OCI-LY7 (cell line): ENCODE measurements at regions not wholly inside any gene's neighbourhood (a gene's known extent, or its start where the extent isn't known, plus 50 kb on each side); places are given as distances from the start of the nearest gene placed in this dataset.

ENCODE experiments used
- BruUV-seq: library from RNA; stranded (reverse); fragments of 400-500 nt; replicated peaks from 2 replicates; lab custom pipeline; 2021; lab: Mats Ljungman, UMichigan
- CTCF ChIA-PET: fragments of 300-600 bp; sonication (Branson Sonifier 250); formaldehyde crosslinking; loops from one replicate; lab custom pipeline; 2022; ENCODE audit warnings: antibody characterized with exemption; ENCODE audit not compliant: unreplicated experiment; lab: Charles Lee
- POLR2A ChIA-PET: fragments of 300-600 bp; sonication (Branson Sonifier 250); formaldehyde crosslinking; loops from one replicate; lab custom pipeline; 2022; ENCODE audit warnings: antibody characterized with exemption; lab: Charles Lee
- DNase-seq: peaks from one replicate; pipeline ENCODE4 v3.0.0-alpha.2; 2015; ENCODE audit warnings: low spot score
- H2AFZ ChIP-seq: fragments of 200-600 bp; sonication (generic), shearing (Covaris generic); 2 replicates; pipeline ENCODE4 v1.6.1; 2014; ENCODE audit warnings: mild to moderate bottlenecking, antibody characterized with exemption, low read length, moderate library complexity
- H3K27ac ChIP-seq: fragments of 200-600 bp; sonication (generic); 2 replicates; pipeline ENCODE4 v1.5.1; 2014; ENCODE audit warnings: mixed run types, low read depth, mild to moderate bottlenecking, moderate library complexity, low read length, inconsistent platforms; ENCODE audit not compliant: poor library complexity, severe bottlenecking
- H3K36me3 ChIP-seq: fragments of 200-600 bp; sonication (generic); 2 replicates; pipeline ENCODE4 v1.6.1; 2014; ENCODE audit warnings: mild to moderate bottlenecking, antibody characterized with exemption, low read length, moderate library complexity, mixed read lengths; ENCODE audit not compliant: insufficient read depth
- H3K4me1 ChIP-seq: fragments of 200-600 bp; sonication (generic); 2 replicates; pipeline ENCODE4 v1.5.1; 2014; ENCODE audit warnings: mild to moderate bottlenecking, low read length; ENCODE audit not compliant: insufficient read depth, poor library complexity, severe bottlenecking
- H3K4me2 ChIP-seq: fragments of 200-600 bp; sonication (generic); 2 replicates; pipeline ENCODE4 v1.6.1; 2014; ENCODE audit warnings: mild to moderate bottlenecking, low read length
- H3K4me3 ChIP-seq: fragments of 200-600 bp; sonication (generic); 2 replicates; pipeline ENCODE4 v1.5.1; 2014; ENCODE audit warnings: mild to moderate bottlenecking, low read depth, low read length; ENCODE audit not compliant: poor library complexity, severe bottlenecking
- H3K79me2 ChIP-seq: fragments of 200-600 bp; sonication (generic); 2 replicates; pipeline ENCODE4 v1.6.1; 2016; ENCODE audit warnings: low read depth, mild to moderate bottlenecking, low read length, moderate library complexity, mixed read lengths; ENCODE audit not compliant: insufficient read depth
- H3K9me2 ChIP-seq: fragments of 200-600 bp; sonication (generic); 2 replicates; pipeline ENCODE4 v1.6.1; 2016; ENCODE audit warnings: mild to moderate bottlenecking, low read length, mixed read lengths; ENCODE audit not compliant: insufficient read depth
- H3K9me3 ChIP-seq: fragments of 200-600 bp; sonication (generic); 2 replicates; pipeline ENCODE4 v1.6.1; 2014; ENCODE audit warnings: mild to moderate bottlenecking, mixed run types, low read length, mixed read lengths
- H4K20me1 ChIP-seq: fragments of 200-600 bp; sonication (generic); 2 replicates; pipeline ENCODE4 v1.6.1; 2014; ENCODE audit warnings: mild to moderate bottlenecking, antibody characterized with exemption, low read length, moderate library complexity, mixed read lengths; ENCODE audit not compliant: insufficient read depth
- EZH2phosphoT487 ChIP-seq: fragments of 200-600 bp; sonication (generic); IDR thresholded peaks from 2 replicates; pipeline ENCODE4 v1.6.1; 2018; ENCODE audit warnings: low read depth, borderline replicate concordance, mild to moderate bottlenecking, mixed run types, antibody characterized with exemption, low read length, moderate library complexity, mixed read lengths
- intact Hi-C: fragments of 100-400 bp; cut with micrococcal nuclease; formaldehyde crosslinking; loops from one replicate; pipeline ENCODE4 v1.10.0; 2022; ENCODE audit not compliant: unreplicated experiment
- TF ChIP-seq, protein P1 (sequence below): fragments of 200-600 bp; sonication (generic); conservative IDR thresholded peaks from 2 replicates; pipeline ENCODE4 v1.5.1; 2014; ENCODE audit warnings: mild to moderate bottlenecking, antibody characterized with exemption, low read length, moderate library complexity, mixed read lengths

DNA sequence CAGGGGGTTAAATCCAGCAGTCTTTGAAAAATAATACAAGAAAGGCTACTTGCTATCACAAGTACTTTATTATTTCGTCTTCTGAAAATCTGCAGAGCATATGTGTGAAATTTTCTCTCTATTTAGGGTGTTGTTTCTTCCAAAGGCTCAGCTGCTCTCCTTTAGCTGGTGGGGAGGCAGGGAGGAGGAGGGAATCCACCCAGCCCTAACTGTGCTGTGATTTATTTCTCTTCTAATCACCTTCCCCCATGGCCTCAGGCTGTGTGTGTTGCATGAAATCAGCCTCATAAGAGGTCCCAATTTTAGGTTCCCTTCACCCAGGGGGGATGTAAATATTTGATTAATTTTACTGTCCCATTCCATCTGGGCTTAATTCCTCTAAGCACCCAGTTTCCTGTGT lies 77.6 kb upstream of the PGBD5 start:
- intact Hi-C loops = no loop called here
- no peaks in the 10 kb centered on the region for H4K20me1 ChIP-seq
- no peaks in the 10 kb centered on the region for H3K79me2 ChIP-seq
- TF ChIP-seq EZH2phosphoT487 = no peak
- TF ChIP-seq, protein P1, sequence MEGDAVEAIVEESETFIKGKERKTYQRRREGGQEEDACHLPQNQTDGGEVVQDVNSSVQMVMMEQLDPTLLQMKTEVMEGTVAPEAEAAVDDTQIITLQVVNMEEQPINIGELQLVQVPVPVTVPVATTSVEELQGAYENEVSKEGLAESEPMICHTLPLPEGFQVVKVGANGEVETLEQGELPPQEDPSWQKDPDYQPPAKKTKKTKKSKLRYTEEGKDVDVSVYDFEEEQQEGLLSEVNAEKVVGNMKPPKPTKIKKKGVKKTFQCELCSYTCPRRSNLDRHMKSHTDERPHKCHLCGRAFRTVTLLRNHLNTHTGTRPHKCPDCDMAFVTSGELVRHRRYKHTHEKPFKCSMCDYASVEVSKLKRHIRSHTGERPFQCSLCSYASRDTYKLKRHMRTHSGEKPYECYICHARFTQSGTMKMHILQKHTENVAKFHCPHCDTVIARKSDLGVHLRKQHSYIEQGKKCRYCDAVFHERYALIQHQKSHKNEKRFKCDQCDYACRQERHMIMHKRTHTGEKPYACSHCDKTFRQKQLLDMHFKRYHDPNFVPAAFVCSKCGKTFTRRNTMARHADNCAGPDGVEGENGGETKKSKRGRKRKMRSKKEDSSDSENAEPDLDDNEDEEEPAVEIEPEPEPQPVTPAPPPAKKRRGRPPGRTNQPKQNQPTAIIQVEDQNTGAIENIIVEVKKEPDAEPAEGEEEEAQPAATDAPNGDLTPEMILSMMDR = no peak
- no peak for DNase-seq
- H3K36me3 ChIP-seq = no peaks in the 10 kb centered on the region
- no peak overlapping the region for H3K4me3 ChIP-seq
- no peak overlapping the region for H2AFZ ChIP-seq
- no peaks in the 10 kb centered on the region for H3K9me2 ChIP-seq
- peaks cover under 1% of the 10 kb centered on the region; the same call in 1 of the 2 replicates for H3K9me3 ChIP-seq
- no TSS peak for BruUV-seq
- H3K4me2 ChIP-seq = no peak overlapping the region
- ChIA-PET CTCF (no interaction called here), POLR2A (no interaction called here)
- H3K27ac ChIP-seq = no peak overlapping the region
- peaks cover 6% of the 10 kb centered on the region for H3K4me1 ChIP-seq

DNA sequence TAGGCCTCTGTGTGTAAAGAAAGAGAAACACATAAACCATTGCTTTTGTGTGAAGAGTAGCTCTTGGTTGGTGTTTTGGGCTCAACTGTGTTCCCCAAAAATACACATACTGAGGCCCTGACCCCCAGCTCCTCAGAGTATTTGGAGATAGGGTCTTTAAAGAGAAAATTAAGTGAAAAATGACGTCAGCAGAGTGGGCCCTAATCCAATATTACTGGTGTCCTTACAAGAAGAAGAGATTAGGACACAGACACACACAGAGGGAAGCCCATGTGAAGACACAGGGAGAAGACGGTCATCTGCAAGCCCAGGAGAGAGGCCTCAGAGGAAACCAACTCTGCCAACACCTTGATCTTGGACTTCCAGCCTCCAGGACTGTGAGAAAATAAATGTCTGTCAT lies 76.9 kb upstream of the PGBD5 start:
- H3K36me3 ChIP-seq = no peaks in the 10 kb centered on the region
- intact Hi-C loops = no loop called here
- TF ChIP-seq EZH2phosphoT487 = no peak
- TF ChIP-seq, protein P1 = no peak
- H2AFZ ChIP-seq = no peak overlapping the region
- ChIA-PET POLR2A (interaction anchor here (0.6 kb wide), 1 partner anchor 143 kb away, joined by 4 read pairs; no protein-coding TSS in a partner anchor), CTCF (no interaction called here)
- H3K27ac ChIP-seq = no peak overlapping the region
- BruUV-seq = no TSS peak
- H3K4me3 ChIP-seq = no peak overlapping the region
- no peak for DNase-seq
- no peaks in the 10 kb centered on the region for H4K20me1 ChIP-seq
- H3K9me2 ChIP-seq = no peaks in the 10 kb centered on the region
- no peaks in the 10 kb centered on the region for H3K9me3 ChIP-seq
- no peak overlapping the region for H3K4me2 ChIP-seq
- no peaks in the 10 kb centered on the region for H3K79me2 ChIP-seq
- H3K4me1 ChIP-seq = peaks cover 4% of the 10 kb centered on the region

DNA sequence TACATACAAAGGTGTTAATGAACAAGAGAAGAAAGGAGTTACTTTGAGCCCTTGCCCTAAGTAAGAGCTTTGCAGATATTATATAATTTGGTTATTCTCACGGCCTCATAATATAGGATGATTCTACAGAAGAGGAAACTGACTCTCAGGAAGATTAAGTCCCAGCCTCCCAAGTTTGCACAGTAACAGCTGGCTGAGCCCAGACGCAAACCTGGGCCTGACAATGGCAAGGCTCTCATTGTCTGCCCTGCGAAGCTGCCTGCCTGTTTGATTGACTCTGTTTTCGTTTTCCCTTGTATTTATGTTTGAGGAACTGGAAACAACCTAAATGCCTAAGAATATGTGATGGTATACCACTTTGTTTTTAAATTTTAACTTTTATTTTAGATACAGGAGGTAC lies 76.2 kb upstream of the PGBD5 start:
- H3K79me2 ChIP-seq = no peaks in the 10 kb centered on the region
- no TSS peak for BruUV-seq
- no peak for DNase-seq
- no peaks in the 10 kb centered on the region for H3K4me1 ChIP-seq
- H4K20me1 ChIP-seq = no peaks in the 10 kb centered on the region
- no peak overlapping the region for H3K27ac ChIP-seq
- H3K36me3 ChIP-seq = no peaks in the 10 kb centered on the region
- H3K9me2 ChIP-seq = no peaks in the 10 kb centered on the region
- H3K9me3 ChIP-seq = no peaks in the 10 kb centered on the region
- no peak overlapping the region for H3K4me3 ChIP-seq
- ChIA-PET POLR2A (interaction anchor here (0.6 kb wide), 1 partner anchor 142 kb away, joined by 4 read pairs; no protein-coding TSS in a partner anchor), CTCF (no interaction called here)
- intact Hi-C loops = no loop called here
- H3K4me2 ChIP-seq = no peak overlapping the region
- TF ChIP-seq EZH2phosphoT487 = no peak
- TF ChIP-seq, protein P1 = no peak
- no peak overlapping the region for H2AFZ ChIP-seq
